ENCODE measurements at regions not wholly inside any gene's neighbourhood (a gene's known extent, or its start where the extent isn't known, plus 50 kb on each side); places are given as distances from the start of the nearest gene placed in this dataset.

DNA sequence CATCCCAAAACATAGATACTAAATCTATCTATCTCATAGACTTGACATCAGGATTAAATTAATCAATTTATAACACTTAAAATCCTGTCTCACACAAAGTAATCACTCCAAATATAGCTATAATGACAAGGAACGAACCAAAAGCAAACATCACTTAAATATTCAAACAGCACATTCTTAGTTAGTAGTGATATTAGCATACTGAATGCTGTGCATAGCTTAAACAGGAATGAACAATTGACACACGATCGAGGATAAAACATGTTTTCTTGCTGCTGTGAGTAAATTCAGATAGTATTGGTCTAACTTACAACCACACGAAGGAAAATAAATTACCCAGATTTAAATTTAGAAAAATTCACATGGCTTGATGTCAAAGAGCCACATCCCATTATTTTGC lies 58.9 kb upstream of the SNTG2 start:
- H2AFZ ChIP-seq (ENCODE audit: low read depth): no peak overlapping the region
- CTCF ChIA-PET: interaction anchor here (0.7 to 1.6 kb wide), 3 partner anchors 11 to 177 kb away, joined by 3 to 6 read pairs (median 3); no protein-coding TSS in a partner anchor
- H3K79me2 ChIP-seq (ENCODE audit: insufficient read depth): no peaks in the 10 kb centered on the region
- no peak overlapping the region for H3K9ac ChIP-seq
- H3K4me3 ChIP-seq (ENCODE audit: low read depth in 2 of 2, low read length in 1 of 2): no peak overlapping the region
- no peak overlapping the region for H3K27ac ChIP-seq (ENCODE audit: low read depth in 2 of 2, low read length in 1 of 2)
- peaks cover 0 to 4% of the 10 kb centered on the region in 2 experiments; a peak in 2 of 4 replicates for H3K4me1 ChIP-seq (ENCODE audit: control insufficient read depth in 1 of 2, insufficient read depth in 2 of 2, low read depth in 1 of 2, low read length in 1 of 2)
- no peaks in the 10 kb centered on the region for H4K20me1 ChIP-seq (ENCODE audit: insufficient read depth)
- H3K27me3 ChIP-seq (ENCODE audit: insufficient read depth): no peaks in the 10 kb centered on the region
- H3K36me3 ChIP-seq (replicated peaks in 1 of 2; ENCODE audit: control insufficient read depth in 1 of 2, insufficient read depth in 2 of 2, low read length in 1 of 2): no peaks in the 10 kb centered on the region
- H3K4me2 ChIP-seq: no peak overlapping the region
- POLR2A ChIA-PET: no interaction called here
- 25% methylated on average over 4 of the region's 4 CpGs for whole genome bisulfite sequencing (ENCODE audit: low lambda C conversion rate)
- H3K9me3 ChIP-seq: no peaks in the 10 kb centered on the region
- no peak for DNase-seq
- TF ChIP-seq FOXM1 (IDR thresholded peaks at IDR 0.05; ENCODE audit: low read depth) (no peak), TEAD4 (IDR thresholded peaks at IDR 0.05; ENCODE audit: borderline replicate concordance, insufficient read depth) (no peak), NFIC (IDR thresholded peaks at IDR 0.05; ENCODE audit: borderline replicate concordance) (no peak), MEF2A (IDR thresholded peaks at IDR 0.05; ENCODE audit: borderline replicate concordance, low read depth) (no peak), RFX5 (IDR thresholded peaks at IDR 0.05; ENCODE audit: low read length) (no peak), JUND (IDR thresholded peaks at IDR 0.05) (no peak)
- TF ChIP-seq, protein P1, sequence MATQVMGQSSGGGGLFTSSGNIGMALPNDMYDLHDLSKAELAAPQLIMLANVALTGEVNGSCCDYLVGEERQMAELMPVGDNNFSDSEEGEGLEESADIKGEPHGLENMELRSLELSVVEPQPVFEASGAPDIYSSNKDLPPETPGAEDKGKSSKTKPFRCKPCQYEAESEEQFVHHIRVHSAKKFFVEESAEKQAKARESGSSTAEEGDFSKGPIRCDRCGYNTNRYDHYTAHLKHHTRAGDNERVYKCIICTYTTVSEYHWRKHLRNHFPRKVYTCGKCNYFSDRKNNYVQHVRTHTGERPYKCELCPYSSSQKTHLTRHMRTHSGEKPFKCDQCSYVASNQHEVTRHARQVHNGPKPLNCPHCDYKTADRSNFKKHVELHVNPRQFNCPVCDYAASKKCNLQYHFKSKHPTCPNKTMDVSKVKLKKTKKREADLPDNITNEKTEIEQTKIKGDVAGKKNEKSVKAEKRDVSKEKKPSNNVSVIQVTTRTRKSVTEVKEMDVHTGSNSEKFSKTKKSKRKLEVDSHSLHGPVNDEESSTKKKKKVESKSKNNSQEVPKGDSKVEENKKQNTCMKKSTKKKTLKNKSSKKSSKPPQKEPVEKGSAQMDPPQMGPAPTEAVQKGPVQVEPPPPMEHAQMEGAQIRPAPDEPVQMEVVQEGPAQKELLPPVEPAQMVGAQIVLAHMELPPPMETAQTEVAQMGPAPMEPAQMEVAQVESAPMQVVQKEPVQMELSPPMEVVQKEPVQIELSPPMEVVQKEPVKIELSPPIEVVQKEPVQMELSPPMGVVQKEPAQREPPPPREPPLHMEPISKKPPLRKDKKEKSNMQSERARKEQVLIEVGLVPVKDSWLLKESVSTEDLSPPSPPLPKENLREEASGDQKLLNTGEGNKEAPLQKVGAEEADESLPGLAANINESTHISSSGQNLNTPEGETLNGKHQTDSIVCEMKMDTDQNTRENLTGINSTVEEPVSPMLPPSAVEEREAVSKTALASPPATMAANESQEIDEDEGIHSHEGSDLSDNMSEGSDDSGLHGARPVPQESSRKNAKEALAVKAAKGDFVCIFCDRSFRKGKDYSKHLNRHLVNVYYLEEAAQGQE (IDR thresholded peaks at IDR 0.05; ENCODE audit: low read depth, low read length): no peak
- TF ChIP-seq, protein P2, sequence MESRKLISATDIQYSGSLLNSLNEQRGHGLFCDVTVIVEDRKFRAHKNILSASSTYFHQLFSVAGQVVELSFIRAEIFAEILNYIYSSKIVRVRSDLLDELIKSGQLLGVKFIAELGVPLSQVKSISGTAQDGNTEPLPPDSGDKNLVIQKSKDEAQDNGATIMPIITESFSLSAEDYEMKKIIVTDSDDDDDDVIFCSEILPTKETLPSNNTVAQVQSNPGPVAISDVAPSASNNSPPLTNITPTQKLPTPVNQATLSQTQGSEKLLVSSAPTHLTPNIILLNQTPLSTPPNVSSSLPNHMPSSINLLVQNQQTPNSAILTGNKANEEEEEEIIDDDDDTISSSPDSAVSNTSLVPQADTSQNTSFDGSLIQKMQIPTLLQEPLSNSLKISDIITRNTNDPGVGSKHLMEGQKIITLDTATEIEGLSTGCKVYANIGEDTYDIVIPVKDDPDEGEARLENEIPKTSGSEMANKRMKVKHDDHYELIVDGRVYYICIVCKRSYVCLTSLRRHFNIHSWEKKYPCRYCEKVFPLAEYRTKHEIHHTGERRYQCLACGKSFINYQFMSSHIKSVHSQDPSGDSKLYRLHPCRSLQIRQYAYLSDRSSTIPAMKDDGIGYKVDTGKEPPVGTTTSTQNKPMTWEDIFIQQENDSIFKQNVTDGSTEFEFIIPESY (IDR thresholded peaks at IDR 0.05; ENCODE audit: borderline replicate concordance, low read depth): no peak
- H3F3A ChIP-seq (replicated peaks; ENCODE audit: insufficient read depth): no peaks in the 10 kb centered on the region
- H3K9me2 ChIP-seq: no peaks in the 10 kb centered on the region

DNA sequence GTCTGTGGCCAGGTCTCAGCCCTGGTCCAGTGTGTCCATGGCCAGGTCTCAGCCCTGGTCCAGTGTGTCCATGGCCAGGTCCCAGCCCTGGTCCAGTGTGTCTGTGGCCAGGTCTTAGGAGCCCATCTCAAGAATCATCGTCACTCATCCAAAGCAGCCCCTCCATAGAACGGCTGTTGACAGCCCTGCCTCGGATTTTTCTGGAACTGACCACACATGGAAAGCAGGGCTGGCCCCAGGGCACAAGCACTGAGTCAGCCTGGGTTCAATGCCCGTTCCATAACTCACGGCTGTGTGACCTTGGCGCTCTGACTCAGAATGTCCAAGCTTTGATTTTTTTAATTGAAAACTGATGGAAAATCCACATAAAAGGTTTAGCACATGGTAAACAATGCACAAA lies 59.9 kb upstream of the SNTG2 start:
- H2AFZ ChIP-seq (ENCODE audit: low read depth): no peak overlapping the region
- no peak for DNase-seq
- TF ChIP-seq, protein P3, sequence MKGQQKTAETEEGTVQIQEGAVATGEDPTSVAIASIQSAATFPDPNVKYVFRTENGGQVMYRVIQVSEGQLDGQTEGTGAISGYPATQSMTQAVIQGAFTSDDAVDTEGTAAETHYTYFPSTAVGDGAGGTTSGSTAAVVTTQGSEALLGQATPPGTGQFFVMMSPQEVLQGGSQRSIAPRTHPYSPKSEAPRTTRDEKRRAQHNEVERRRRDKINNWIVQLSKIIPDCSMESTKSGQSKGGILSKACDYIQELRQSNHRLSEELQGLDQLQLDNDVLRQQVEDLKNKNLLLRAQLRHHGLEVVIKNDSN (IDR thresholded peaks at IDR 0.05; ENCODE audit: borderline replicate concordance, low read depth): no peak
- TF ChIP-seq, protein P2 (IDR thresholded peaks at IDR 0.05; ENCODE audit: borderline replicate concordance, low read depth): no peak
- no peaks in the 10 kb centered on the region for H4K20me1 ChIP-seq (ENCODE audit: insufficient read depth)
- ChIA-PET POLR2A (no interaction called here), CTCF (interaction anchor here (1.3 to 1.6 kb wide), 2 partner anchors 13 to 176 kb away, joined by 3 to 6 read pairs; no protein-coding TSS in a partner anchor)
- no peak overlapping the region for H3K27ac ChIP-seq (ENCODE audit: low read depth in 2 of 2, low read length in 1 of 2)
- no peaks in the 10 kb centered on the region for H3K9me2 ChIP-seq
- no peaks in the 10 kb centered on the region for H3K27me3 ChIP-seq (ENCODE audit: insufficient read depth)
- H3K9ac ChIP-seq: no peak overlapping the region
- peaks cover 0 to 4% of the 10 kb centered on the region in 2 experiments; a peak in 2 of 4 replicates for H3K4me1 ChIP-seq (ENCODE audit: control insufficient read depth in 1 of 2, insufficient read depth in 2 of 2, low read depth in 1 of 2, low read length in 1 of 2)
- no peaks in the 10 kb centered on the region for H3K79me2 ChIP-seq (ENCODE audit: insufficient read depth)
- WGBS (ENCODE audit: low lambda C conversion rate): 23% methylated on average over 6 of the region's 6 CpGs
- no peaks in the 10 kb centered on the region for H3F3A ChIP-seq (replicated peaks; ENCODE audit: insufficient read depth)
- H3K4me2 ChIP-seq: no peak overlapping the region
- H3K9me3 ChIP-seq: no peaks in the 10 kb centered on the region
- no peak overlapping the region for H3K4me3 ChIP-seq (ENCODE audit: low read depth in 2 of 2, low read length in 1 of 2)
- no peaks in the 10 kb centered on the region for H3K36me3 ChIP-seq (replicated peaks in 1 of 2; ENCODE audit: control insufficient read depth in 1 of 2, insufficient read depth in 2 of 2, low read length in 1 of 2)
